Hindlimb muscle (tissue), 1 donor: ENCODE measurements at regions not wholly inside any gene's neighbourhood (a gene's known extent, or its start where the extent isn't known, plus 50 kb on each side); places are given as distances from the start of the nearest gene placed in this dataset.
"Not testable (repeated sequence)": the region's sequence is repeated elsewhere in the genome, so short reads cannot be mapped to it uniquely, and the experiment has no call there.

ENCODE experiments used
- DNase-seq: peaks from one replicate; pipeline ENCODE4 v3.0.0-alpha.2; 2013

GRCh38 chr17:31746884-31747495 lies 112.1 kb downstream of the COPRS start:
- DNase-seq = no peak

DNA sequence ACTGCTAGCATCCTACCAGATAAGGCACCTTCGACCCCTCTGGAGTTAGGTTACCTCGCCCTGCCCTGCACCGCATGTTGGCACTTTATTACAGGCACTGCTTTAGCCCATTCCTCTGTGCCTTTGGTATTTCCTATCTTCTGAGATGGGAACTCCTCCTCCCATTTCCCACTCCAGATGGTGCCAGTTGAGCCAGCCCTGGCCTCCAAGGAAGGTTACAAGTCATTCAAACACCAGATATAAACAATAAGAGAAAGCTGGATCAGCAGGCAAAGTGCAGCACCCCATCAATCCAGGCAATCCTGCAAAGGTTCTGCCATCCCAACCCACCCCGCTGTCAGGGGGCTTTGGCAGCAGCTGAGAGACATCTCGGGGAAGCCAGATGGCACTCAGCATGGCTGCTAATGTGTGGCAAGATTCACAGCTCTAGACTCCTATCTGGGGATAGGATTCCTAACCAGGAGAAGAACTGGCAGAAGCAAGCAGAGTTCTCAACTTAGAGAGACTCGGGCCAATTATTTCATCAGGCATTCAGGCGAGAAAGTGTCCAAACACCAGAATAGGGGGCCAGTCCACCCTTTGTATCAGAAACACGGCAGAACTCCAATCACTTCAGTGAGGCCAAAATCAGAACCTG lies 113.0 kb downstream of the COPRS start:
- DNase-seq = no peak

DNA sequence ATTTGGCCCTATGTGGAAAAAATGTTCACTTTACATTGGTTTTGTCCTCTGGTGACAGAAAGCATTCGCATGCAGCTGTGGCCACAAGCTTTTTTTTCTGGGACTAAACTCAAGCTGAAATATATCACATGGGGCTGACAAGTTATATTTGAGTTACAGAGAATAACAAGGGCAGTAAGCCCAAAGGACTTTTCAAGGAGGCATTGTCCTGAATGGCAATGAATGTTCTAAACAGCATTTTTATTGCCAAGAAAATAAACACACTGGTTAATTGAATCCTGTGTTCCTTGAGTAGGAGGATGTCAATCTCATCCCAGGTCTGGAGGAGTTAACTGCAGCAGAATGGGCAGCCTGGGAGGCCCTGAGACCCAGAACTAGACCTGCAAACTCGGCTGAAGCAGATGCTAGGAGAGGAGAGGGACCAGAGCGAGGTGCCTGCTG lies 114.5 kb downstream of the COPRS start:
- DNase-seq = no peak

GRCh38 chr17:31743797-31744196 lies 115.2 kb downstream of the COPRS start:
- DNase-seq = peak; percentile 29

- no peak for DNase-seq
Measured at GRCh38 chr17:31741371-31741770, 117.7 kb downstream of the COPRS start.

DNA sequence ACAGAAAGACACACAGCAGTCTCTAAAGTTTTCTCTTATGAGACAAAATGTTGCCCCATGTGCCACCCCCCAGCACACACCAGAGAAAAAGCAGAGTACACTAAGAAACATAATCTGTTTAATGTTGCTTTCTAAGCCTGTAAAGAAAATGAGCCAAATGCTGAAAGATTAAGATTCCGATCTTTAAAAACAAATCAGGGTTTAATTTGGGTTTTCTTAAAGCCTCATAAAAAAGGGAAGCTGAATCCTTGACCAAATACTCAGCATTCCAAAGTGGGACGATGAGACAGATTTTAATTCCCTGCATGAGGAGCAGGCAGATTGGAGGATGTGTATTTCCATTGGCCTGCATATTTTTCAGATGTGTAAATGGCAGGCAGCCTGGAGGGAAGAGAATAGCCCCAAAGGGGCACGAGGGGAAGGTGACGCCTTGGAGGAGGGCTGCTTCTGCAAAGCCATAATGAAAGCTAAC lies 118.4 kb downstream of the COPRS start:
- DNase-seq = peak; percentile 42

GRCh38 chr17:31738996-31739699 lies 119.9 kb downstream of the COPRS start:
- no peak for DNase-seq

- DNase-seq = no peak
Measured at GRCh38 chr17:31738488-31738887, 120.6 kb downstream of the COPRS start.

DNA sequence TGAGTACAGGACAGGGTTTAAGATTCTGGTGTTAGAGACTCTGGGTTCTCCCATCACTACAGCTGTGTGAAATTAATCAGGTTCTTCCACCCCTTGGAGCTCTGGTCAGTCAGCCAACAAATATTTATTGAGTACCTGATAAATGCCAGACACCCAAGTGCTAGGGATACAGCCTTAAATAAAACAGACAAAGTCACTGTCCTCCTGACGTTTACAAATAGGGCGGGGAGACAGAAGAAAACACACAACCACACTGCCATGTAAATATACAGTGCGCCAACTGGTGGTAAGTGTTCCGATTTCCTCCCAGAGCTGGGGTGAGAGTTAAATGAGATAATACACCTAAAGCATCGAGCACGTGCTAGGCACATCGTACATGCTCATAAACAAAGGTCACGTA lies 121.0 kb downstream of the COPRS start:
- DNase-seq = no peak

- no peak for DNase-seq
Measured at GRCh38 chr17:31736855-31737625, 122.0 kb downstream of the COPRS start.

- DNase-seq = no peak
Measured at GRCh38 chr17:31733326-31733725, 125.7 kb downstream of the COPRS start.

DNA sequence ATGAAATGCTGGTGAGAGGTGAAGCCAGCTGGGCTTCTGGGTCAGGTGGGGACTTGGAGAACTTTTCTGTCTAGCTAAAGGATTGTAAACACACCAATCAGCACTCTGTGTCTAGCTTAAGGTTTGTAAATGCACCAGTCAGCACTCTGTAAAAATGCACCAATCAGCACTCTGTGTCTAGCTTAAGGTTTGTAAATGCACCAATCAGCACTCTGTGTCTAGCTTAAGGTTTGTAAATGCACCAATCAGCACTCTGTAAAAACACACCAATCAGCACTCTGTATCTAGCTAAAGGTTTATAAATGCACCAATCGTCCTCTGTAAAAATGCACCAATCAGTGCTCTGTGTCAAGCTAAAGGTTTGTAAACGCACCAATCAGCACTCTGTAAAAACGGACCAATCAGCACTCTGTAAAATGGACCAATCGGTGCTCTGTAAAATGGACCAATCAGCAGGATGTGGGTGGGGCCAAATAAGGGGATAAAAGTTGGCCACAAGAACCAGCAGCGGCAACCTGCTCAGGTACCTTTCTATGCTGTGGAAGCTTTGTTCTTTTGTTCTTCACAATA lies 127.4 kb downstream of the COPRS start:
- DNase-seq = not testable (repeated sequence)

GRCh38 chr17:31731118-31731517 lies 127.9 kb downstream of the COPRS start:
- DNase-seq = peak; percentile 33

GRCh38 chr17:31726980-31727427 lies 132.0 kb downstream of the COPRS start:
- DNase-seq = no peak

DNA sequence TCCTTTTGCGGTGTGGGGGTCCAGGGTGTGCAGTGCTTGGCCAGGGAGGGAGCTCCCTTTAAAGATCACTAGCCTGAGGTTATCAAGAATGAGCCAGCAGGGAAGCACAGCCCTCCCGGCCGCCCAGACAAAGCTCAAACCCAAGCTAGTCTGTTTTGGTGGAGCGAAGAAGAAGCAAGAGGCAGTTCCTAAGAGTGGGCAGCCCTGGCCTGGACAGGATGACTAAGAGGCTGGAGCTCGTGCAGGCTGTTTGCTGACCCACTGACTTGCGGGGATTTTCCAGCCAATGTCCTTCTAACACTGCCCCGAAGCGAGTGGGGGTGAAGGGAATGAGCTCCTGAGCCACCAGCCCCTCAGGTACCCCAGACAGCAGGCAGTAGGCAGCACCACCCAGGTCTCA lies 134.4 kb downstream of the COPRS start:
- DNase-seq = no peak

DNA sequence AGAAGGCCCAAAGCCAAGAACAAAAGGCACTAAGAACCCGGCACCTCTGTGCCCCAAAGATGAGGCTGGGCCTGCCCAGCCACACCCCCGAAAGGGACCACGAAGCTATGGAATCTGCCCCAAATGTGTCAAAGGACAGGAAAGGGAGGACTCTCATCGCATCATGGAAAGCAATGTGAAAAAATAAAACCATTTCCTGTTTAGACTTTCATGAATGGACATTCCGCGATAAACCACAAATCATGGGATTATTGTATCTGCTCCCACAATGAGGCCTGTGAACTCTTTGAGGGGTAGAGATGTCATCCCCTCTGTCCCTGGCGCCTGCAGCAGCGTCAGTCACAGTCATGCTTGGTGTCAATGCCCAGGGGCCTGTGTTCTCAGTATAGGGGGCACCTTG lies 135.0 kb downstream of the COPRS start:
- no peak for DNase-seq

DNA sequence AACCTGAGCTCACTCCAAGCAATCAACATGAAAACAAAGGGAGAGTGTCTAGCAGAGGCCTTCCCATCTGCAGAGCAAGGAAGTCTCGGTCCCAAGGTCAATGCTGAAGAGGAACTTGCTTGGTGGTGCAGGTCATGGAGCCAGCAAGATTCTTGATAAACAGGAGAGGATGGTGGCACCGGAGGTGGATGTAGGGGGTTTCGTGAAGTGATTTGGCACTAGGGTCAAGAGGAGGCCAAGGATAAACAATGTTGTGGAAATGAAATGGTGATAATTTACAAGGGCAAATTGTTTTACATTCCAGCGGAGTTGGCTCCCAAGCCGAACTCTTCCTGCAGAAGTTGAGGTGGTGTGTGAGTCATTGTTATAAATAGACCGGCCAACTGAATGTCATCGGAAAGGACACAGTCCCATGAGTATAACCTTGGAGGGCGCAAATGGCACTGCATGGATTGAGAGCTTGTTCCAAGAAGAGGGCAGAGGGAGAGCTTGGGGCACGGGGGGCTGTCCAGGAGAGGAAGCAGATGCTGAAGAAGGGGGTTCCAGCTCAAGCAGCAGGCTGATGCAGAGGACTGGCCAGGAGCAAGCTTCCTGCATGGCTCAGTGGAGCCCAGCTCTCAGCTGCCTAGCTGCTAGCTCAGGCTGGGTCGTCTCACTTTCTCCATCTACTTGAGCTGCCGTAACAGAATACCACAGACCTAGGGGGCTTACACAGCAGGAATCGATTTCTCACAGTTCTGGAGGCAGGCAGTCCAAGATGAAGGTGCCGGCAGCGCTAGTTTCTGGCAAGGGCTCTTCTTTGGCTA lies 136.6 kb downstream of the COPRS start:
- no peak for DNase-seq

- DNase-seq = no peak
Measured at GRCh38 chr17:31721291-31722025, 137.6 kb downstream of the COPRS start.

GRCh38 chr17:31717251-31717650 lies 141.8 kb downstream of the COPRS start:
- DNase-seq = not testable (repeated sequence)

GRCh38 chr17:31715446-31715845 lies 143.6 kb downstream of the COPRS start:
- no peak for DNase-seq

DNA sequence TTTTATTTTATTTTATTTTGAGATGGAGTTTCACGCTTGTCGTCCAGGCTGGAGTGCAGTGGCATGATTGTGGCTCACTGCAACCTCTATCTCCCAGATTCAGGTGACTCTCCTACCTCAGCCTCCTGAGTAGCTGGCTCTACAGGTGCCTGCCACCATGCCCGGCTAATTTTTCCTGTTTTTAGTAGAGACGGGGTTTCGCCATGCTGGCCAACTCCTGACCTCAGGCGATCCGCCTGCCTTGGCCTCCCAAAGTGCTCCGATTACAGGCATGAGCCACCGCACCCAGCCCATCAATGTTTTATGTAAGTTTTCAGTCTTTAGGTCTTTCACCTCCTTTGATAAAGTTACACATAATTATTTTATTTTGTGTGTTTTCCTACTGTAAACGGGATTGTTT lies 154.6 kb downstream of the COPRS start:
- no peak for DNase-seq
